HG03103 (cell line): ENCODE measurements at regions not wholly inside any gene's neighbourhood (a gene's known extent, or its start where the extent isn't known, plus 50 kb on each side); places are given as distances from the start of the nearest gene placed in this dataset.

Experiments used
- ATAC-seq: cut with Tn5 transposase; IDR thresholded peaks from one replicate; pipeline ENCODE4 v1.9.1; 2021; ENCODE audit warnings: low read depth; ENCODE audit not compliant: unreplicated experiment

- ATAC-seq, result no peak
Observed at GRCh38 chr5:27392716-27393115, 354.3 kb upstream of the CDH9 start.

- ATAC-seq, result no peak
Observed at GRCh38 chr5:27389696-27390095, 351.3 kb upstream of the CDH9 start.

GRCh38 chr5:27388755-27389154 is 350.4 kb upstream of the CDH9 start:
- no peak for ATAC-seq

- ATAC-seq, result no peak
Observed at GRCh38 chr5:27387535-27388073, 349.2 kb upstream of the CDH9 start.

- no peak for ATAC-seq
Observed at GRCh38 chr5:27381686-27382085, 343.3 kb upstream of the CDH9 start.

GRCh38 chr5:27377626-27378025 is 339.2 kb upstream of the CDH9 start:
- no peak for ATAC-seq

GRCh38 chr5:27353970-27354369 is 315.6 kb upstream of the CDH9 start:
- ATAC-seq, result no peak

- ATAC-seq, result no peak
Observed at GRCh38 chr5:27353540-27353939, 315.2 kb upstream of the CDH9 start.

GRCh38 chr5:27341342-27341741 is 303.0 kb upstream of the CDH9 start:
- ATAC-seq, result no peak

GRCh38 chr5:27336817-27337216 is 298.4 kb upstream of the CDH9 start:
- no peak for ATAC-seq

GRCh38 chr5:27328480-27328879 is 290.1 kb upstream of the CDH9 start:
- ATAC-seq, result no peak

- no peak for ATAC-seq
Observed at GRCh38 chr5:27325513-27325912, 287.1 kb upstream of the CDH9 start.

- no peak for ATAC-seq
Observed at GRCh38 chr5:27318701-27319100, 280.3 kb upstream of the CDH9 start.

GRCh38 chr5:27316271-27316650 is 277.9 kb upstream of the CDH9 start:
- ATAC-seq, result no peak

- ATAC-seq, result no peak
Observed at GRCh38 chr5:27315363-27316270, 277.2 kb upstream of the CDH9 start.

GRCh38 chr5:27313549-27313948 is 275.2 kb upstream of the CDH9 start:
- no peak for ATAC-seq

GRCh38 chr5:27312291-27312893 is 274.0 kb upstream of the CDH9 start:
- ATAC-seq, result no peak

GRCh38 chr5:27311544-27311943 is 273.2 kb upstream of the CDH9 start:
- ATAC-seq, result no peak

- ATAC-seq, result no peak
Observed at GRCh38 chr5:27308153-27308552, 269.8 kb upstream of the CDH9 start.

GRCh38 chr5:27290172-27290571 is 251.8 kb upstream of the CDH9 start:
- no peak for ATAC-seq

GRCh38 chr5:27276119-27276518 is 237.7 kb upstream of the CDH9 start:
- ATAC-seq, result no peak

- ATAC-seq, result no peak
Observed at GRCh38 chr5:27275345-27275744, 237.0 kb upstream of the CDH9 start.
